Tibial artery (tissue), 4 donors: ENCODE measurements at regions not wholly inside any gene's neighbourhood (a gene's known extent, or its start where the extent isn't known, plus 50 kb on each side); places are given as distances from the start of the nearest gene placed in this dataset.

ENCODE experiments used
- DNase-seq, 2 donors: peaks; one replicate each; pipeline ENCODE4 v3.0.0-alpha.2; 2019
- H3K27ac ChIP-seq, 2 donors: fragments of 200-600 bp; sonication (generic) in 1 of 2; 1 replicate in 1 of 2; 2 replicates in 1 of 2; pipeline ENCODE4 v1.5.1; 2018 to 2019; ENCODE audit warnings: mild to moderate bottlenecking in 1 of 2
- H3K27me3 ChIP-seq, 2 donors: fragments of 200-600 bp; sonication (generic) in 1 of 2; one replicate each; pipeline versions ENCODE4 v1.5.1 to v1.6.0; 2016 to 2019
- H3K36me3 ChIP-seq, 3 donors: fragments of 200-600 bp; sonication (generic) in 2 of 3; one replicate each; pipeline ENCODE4 v1.5.1; 2016 to 2019; ENCODE audit warnings: mild to moderate bottlenecking in 2 of 3
- H3K4me1 ChIP-seq, 4 donors: fragments of 200-600 bp; sonication (generic) in 2 of 4; 1 replicate in 3 of 4; 2 replicates in 1 of 4; pipeline ENCODE4 v1.5.1; 2016 to 2019
- H3K4me3 ChIP-seq, 2 donors: fragments of 200-600 bp; sonication (generic) in 1 of 2; 1 replicate in 1 of 2; 2 replicates in 1 of 2; pipeline ENCODE4 v1.5.1; 2018 to 2019; ENCODE audit warnings: mild to moderate bottlenecking in 2 of 2
- H3K9me3 ChIP-seq, 3 donors: fragments of 200-600 bp; sonication (generic) in 1 of 3; one replicate each; pipeline ENCODE4 v1.5.1; 2016 to 2019
- CTCF ChIP-seq, 2 experiments: fragments of 200-600 bp in 1 of 2; fragments of 450-650 bp in 1 of 2; IDR thresholded peaks; one replicate each; pipeline ENCODE4 v1.5.1; 2017 to 2019; ENCODE audit warnings: antibody characterized with exemption in 2 of 2, mild to moderate bottlenecking in 1 of 2, moderate library complexity in 1 of 2
- intact Hi-C: fragments of 100-400 bp; cut with DNase I; formaldehyde crosslinking; loops from one replicate; pipeline ENCODE4 v1.15.0; 2023; ENCODE audit warnings: low total_unique reads

- no peak overlapping the region for H3K27ac ChIP-seq
- H3K4me3 ChIP-seq: no peak overlapping the region
- no peaks in the 10 kb centered on the region for H3K4me1 ChIP-seq
- TF ChIP-seq CTCF (IDR thresholded peaks at IDR 0.05): no peak
- H3K27me3 ChIP-seq: no peaks in the 10 kb centered on the region
- DNase-seq: no peak
- no peaks in the 10 kb centered on the region for H3K9me3 ChIP-seq
- intact Hi-C loops: no loop called here
- no peaks in the 10 kb centered on the region for H3K36me3 ChIP-seq
These were observed 157.6 kb upstream of the SOD1 start for GRCh38 chr21:31501926-31502325.

GRCh38 chr21:31500982-31501381, 156.9 kb upstream of the TIAM1 start:
- H3K27ac ChIP-seq: no peak overlapping the region
- no peak overlapping the region for H3K4me3 ChIP-seq
- no peaks in the 10 kb centered on the region for H3K36me3 ChIP-seq
- TF ChIP-seq CTCF (IDR thresholded peaks at IDR 0.05): no peak
- no peak for DNase-seq
- intact Hi-C loops: no loop called here
- H3K27me3 ChIP-seq: no peaks in the 10 kb centered on the region
- H3K4me1 ChIP-seq: no peaks in the 10 kb centered on the region
- H3K9me3 ChIP-seq: no peaks in the 10 kb centered on the region

- H3K4me3 ChIP-seq: no peak overlapping the region
- intact Hi-C loops: no loop called here
- no peak for DNase-seq
- H3K36me3 ChIP-seq: no peaks in the 10 kb centered on the region
- H3K9me3 ChIP-seq: no peaks in the 10 kb centered on the region
- H3K27ac ChIP-seq: no peak overlapping the region
- H3K27me3 ChIP-seq: no peaks in the 10 kb centered on the region
- no peaks in the 10 kb centered on the region for H3K4me1 ChIP-seq
- TF ChIP-seq CTCF (IDR thresholded peaks at IDR 0.05): no peak
These were observed 156.0 kb upstream of the TIAM1 start for GRCh38 chr21:31500071-31500470.

- H3K27me3 ChIP-seq: no peaks in the 10 kb centered on the region
- intact Hi-C loops: no loop called here
- no peak for DNase-seq
- no peak for TF ChIP-seq CTCF (IDR thresholded peaks at IDR 0.05)
- H3K36me3 ChIP-seq: no peaks in the 10 kb centered on the region
- no peak overlapping the region for H3K27ac ChIP-seq
- H3K9me3 ChIP-seq: no peaks in the 10 kb centered on the region
- H3K4me3 ChIP-seq: no peak overlapping the region
- no peaks in the 10 kb centered on the region for H3K4me1 ChIP-seq
These were observed 154.9 kb upstream of the TIAM1 start for GRCh38 chr21:31498985-31499384.

- TF ChIP-seq CTCF (IDR thresholded peaks at IDR 0.05): no peak
- Histone ChIP-seq H3K4me3 (no peak overlapping the region), H3K4me1 (no peaks in the 10 kb centered on the region), H3K27ac (no peak overlapping the region), H3K9me3 (no peaks in the 10 kb centered on the region), H3K36me3 (no peaks in the 10 kb centered on the region), H3K27me3 (no peaks in the 10 kb centered on the region)
- DNase-seq: no peak
- intact Hi-C loops: no loop called here
These were observed 153.9 kb upstream of the TIAM1 start for GRCh38 chr21:31497914-31498313.

GRCh38 chr21:31493350-31493880, 149.4 kb upstream of the TIAM1 start:
- no peaks in the 10 kb centered on the region for H3K9me3 ChIP-seq
- no peaks in the 10 kb centered on the region for H3K27me3 ChIP-seq
- TF ChIP-seq CTCF (IDR thresholded peaks at IDR 0.05): no peak
- no peaks in the 10 kb centered on the region for H3K36me3 ChIP-seq
- H3K27ac ChIP-seq: no peak overlapping the region
- H3K4me3 ChIP-seq: no peak overlapping the region
- intact Hi-C loops: no loop called here
- no peak for DNase-seq
- no peaks in the 10 kb centered on the region for H3K4me1 ChIP-seq
